Tibial nerve (tissue), 4 donors: ENCODE measurements at regions not wholly inside any gene's neighbourhood (a gene's known extent, or its start where the extent isn't known, plus 50 kb on each side); places are given as distances from the start of the nearest gene placed in this dataset.

Experiments used
- CTCF ChIP-seq, 5 experiments: fragments of 200-600 bp in 3 of 5; fragments of 450-650 bp in 2 of 5; sonication (generic) in 3 of 5; IDR thresholded peaks; one replicate each; pipeline ENCODE4 v1.5.1; 2016 to 2019; ENCODE audit warnings: antibody characterized with exemption in 5 of 5, mild to moderate bottlenecking in 3 of 5, moderate library complexity in 2 of 5
- EP300 ChIP-seq, 2 donors: sonication (generic); formaldehyde crosslinking; IDR thresholded peaks; one replicate each; pipeline ENCODE4 v1.6.1; 2017; ENCODE audit warnings: antibody characterized with exemption in 2 of 2, mild to moderate bottlenecking in 1 of 2
- POLR2A ChIP-seq, 2 donors: fragments of 450-650 bp; IDR thresholded peaks; one replicate each; pipeline ENCODE4 v1.6.1; 2017; ENCODE audit warnings: antibody characterized with exemption in 2 of 2, mild to moderate bottlenecking in 2 of 2, moderate library complexity in 2 of 2

GRCh38 chr14:48035836-48036235 lies 360.4 kb upstream of the MDGA2 start:
- no peak for TF ChIP-seq CTCF (IDR thresholded peaks at IDR 0.05)
- no peak for TF ChIP-seq POLR2A (IDR thresholded peaks at IDR 0.05)
- TF ChIP-seq EP300 (IDR thresholded peaks at IDR 0.05), result no peak
